BLaER1 (cell line): ENCODE measurements at regions not wholly inside any gene's neighbourhood (a gene's known extent, or its start where the extent isn't known, plus 50 kb on each side); places are given as distances from the start of the nearest gene placed in this dataset.

Experiments used
- H3K27ac ChIP-seq: shearing (Covaris generic); formaldehyde crosslinking; 2 replicates; pipeline ENCODE4 v1.8.1; 2022
- H3K27me3 ChIP-seq: shearing (Covaris generic); formaldehyde crosslinking; 2 replicates; pipeline ENCODE4 v1.8.1; 2022
- H3K36me3 ChIP-seq: shearing (Covaris generic); formaldehyde crosslinking; 2 replicates; pipeline ENCODE4 v1.8.1; 2022
- H3K4me1 ChIP-seq: shearing (Covaris generic); formaldehyde crosslinking; 2 replicates; pipeline ENCODE4 v1.8.1; 2022
- H3K4me2 ChIP-seq: shearing (Covaris generic); formaldehyde crosslinking; 2 replicates; pipeline ENCODE4 v1.8.1; 2022
- H3K4me3 ChIP-seq: shearing (Covaris generic); formaldehyde crosslinking; 2 replicates; pipeline ENCODE4 v1.8.1; 2022
- H3K9ac ChIP-seq: shearing (Covaris generic); formaldehyde crosslinking; 2 replicates; pipeline ENCODE4 v1.8.1; 2022
- H3K9me3 ChIP-seq: shearing (Covaris generic); formaldehyde crosslinking; 2 replicates; pipeline ENCODE4 v1.8.1; 2022
- H4K20me1 ChIP-seq: shearing (Covaris generic); formaldehyde crosslinking; 2 replicates; pipeline ENCODE4 v1.8.1; 2022
- Cebpa-rat ChIP-seq: shearing (Covaris generic); IDR thresholded peaks from 2 replicates; pipeline ENCODE4 v1.8.1; 2022

- Histone ChIP-seq H3K4me3 (no peak overlapping the region), H3K27me3 (no peaks in the 10 kb centered on the region), H3K4me1 (peaks cover 18% of the 10 kb centered on the region), H3K9ac (no peak overlapping the region), H3K9me3 (no peaks in the 10 kb centered on the region), H3K27ac (no peak overlapping the region), H3K36me3 (no peaks in the 10 kb centered on the region), H3K4me2 (peak overlapping the region; percentile 56), H4K20me1 (no peaks in the 10 kb centered on the region)
- no peak for TF ChIP-seq Cebpa-rat
Observed at GRCh38 chr20:58005581-58006345, 222.7 kb downstream of the ANKRD60 start.

DNA sequence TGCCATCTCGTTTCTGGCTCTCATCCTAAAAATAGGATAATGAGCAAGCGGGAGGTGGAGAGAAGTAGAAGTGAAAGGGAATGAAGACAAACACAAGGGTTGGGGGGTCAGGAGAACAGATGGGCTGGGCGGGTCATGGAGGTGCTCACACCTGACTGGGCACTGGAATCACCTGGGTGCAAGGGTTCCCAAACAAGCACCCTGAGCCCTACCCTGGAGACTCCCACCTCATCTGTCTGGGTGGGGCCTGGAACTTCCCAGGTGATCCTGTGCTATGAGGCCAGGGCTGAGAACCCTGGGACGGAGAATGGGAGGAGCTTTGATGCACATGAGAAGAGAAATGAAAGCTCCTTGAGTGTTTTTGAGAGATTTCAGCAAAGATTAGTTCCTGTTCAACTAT lies 223.6 kb downstream of the ANKRD60 start:
- no peak overlapping the region for H3K4me2 ChIP-seq

DNA sequence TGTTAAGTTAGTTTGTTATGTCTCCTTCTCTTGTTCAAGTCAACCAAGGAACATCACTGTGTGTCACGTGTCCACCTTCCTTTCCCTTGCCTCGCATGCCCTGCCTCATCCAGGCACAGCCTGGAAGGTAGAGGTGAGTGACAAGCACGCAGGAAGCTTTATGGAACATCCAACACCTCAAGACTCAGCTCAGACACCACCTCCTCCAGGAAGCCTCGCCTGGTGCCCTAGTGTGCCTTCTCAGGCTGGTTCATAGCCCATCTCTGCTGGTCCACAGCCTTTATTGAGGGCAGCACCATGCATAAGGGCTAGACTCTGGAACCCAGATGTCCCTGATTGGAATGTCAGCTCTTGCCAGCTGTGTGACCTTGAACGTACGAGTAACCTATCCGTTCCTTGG lies 224.3 kb downstream of the ANKRD60 start:
- Histone ChIP-seq H3K4me2 (no peak overlapping the region), H3K9ac (no peak overlapping the region), H4K20me1 (no peaks in the 10 kb centered on the region), H3K36me3 (no peaks in the 10 kb centered on the region), H3K4me3 (no peak overlapping the region), H3K9me3 (no peaks in the 10 kb centered on the region), H3K4me1 (peaks cover 31% of the 10 kb centered on the region), H3K27ac (no peak overlapping the region), H3K27me3 (no peaks in the 10 kb centered on the region)
- TF ChIP-seq Cebpa-rat, result no peak

More for the DNA sequence above, 223.6 kb downstream of the ANKRD60 start:
- H3K9ac ChIP-seq, result no peak overlapping the region
- H3K4me3 ChIP-seq, result no peak overlapping the region
- no peaks in the 10 kb centered on the region for H3K27me3 ChIP-seq
- peaks cover 23% of the 10 kb centered on the region for H3K4me1 ChIP-seq
- no peak for TF ChIP-seq Cebpa-rat
- no peaks in the 10 kb centered on the region for H3K36me3 ChIP-seq
- no peaks in the 10 kb centered on the region for H4K20me1 ChIP-seq
- no peaks in the 10 kb centered on the region for H3K9me3 ChIP-seq
- H3K27ac ChIP-seq, result no peak overlapping the region

DNA sequence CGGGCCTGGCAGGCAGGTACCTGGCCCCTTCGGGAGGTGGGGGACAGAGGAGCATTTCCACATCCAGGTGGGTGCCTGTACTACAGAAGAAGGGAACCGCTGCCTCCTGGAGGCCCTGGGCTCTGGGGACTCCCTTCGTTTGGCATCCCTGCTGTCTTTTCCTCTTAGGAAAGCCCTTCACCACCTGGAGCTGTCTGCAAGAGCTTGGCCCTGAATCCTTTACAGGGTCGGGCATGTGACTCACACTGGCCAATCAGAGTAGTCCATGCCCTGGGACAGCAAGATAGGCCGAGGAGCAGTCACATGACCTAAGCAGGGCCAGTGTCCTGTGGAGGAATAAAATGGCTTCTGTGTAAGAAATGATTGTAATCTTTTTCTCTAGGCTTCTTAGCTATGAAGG lies 224.9 kb downstream of the ANKRD60 start:
- H3K4me1 ChIP-seq, result peaks cover 35% of the 10 kb centered on the region
- H3K4me3 ChIP-seq, result no peak overlapping the region
- no peak overlapping the region for H3K27ac ChIP-seq
- no peaks in the 10 kb centered on the region for H3K9me3 ChIP-seq
- H3K27me3 ChIP-seq, result no peaks in the 10 kb centered on the region
- H3K4me2 ChIP-seq, result no peak overlapping the region
- no peaks in the 10 kb centered on the region for H4K20me1 ChIP-seq
- H3K9ac ChIP-seq, result no peak overlapping the region
- no peak for TF ChIP-seq Cebpa-rat
- no peaks in the 10 kb centered on the region for H3K36me3 ChIP-seq

DNA sequence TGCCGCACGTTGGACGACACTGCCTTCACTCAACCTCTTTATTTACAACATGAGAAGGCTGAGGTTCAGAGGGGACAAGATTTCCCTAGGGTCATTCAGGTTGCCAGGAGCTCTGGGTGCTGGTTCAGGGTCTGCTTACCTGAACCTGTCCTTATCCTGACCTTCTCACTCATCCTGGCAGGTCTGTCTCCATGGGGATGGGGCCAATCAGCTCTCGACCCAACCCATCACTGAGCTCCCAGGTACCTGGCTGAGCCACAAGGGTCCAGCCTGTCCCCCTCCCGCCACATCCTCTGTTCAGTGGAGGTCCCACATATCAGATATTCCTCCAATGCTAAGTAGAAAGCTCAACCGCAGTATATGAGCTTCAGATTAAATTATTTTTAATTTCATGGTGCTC lies 225.6 kb downstream of the ANKRD60 start:
- no peak overlapping the region for H3K9ac ChIP-seq
- H3K27me3 ChIP-seq, result no peaks in the 10 kb centered on the region
- H3K27ac ChIP-seq, result no peak overlapping the region
- no peaks in the 10 kb centered on the region for H3K9me3 ChIP-seq
- no peak for TF ChIP-seq Cebpa-rat
- no peak overlapping the region for H3K4me2 ChIP-seq
- peaks cover 35% of the 10 kb centered on the region for H3K4me1 ChIP-seq
- no peak overlapping the region for H3K4me3 ChIP-seq
- no peaks in the 10 kb centered on the region for H3K36me3 ChIP-seq
- no peaks in the 10 kb centered on the region for H4K20me1 ChIP-seq

GRCh38 chr20:58001946-58002345 lies 226.5 kb downstream of the ANKRD60 start:
- H3K9ac ChIP-seq, result no peak overlapping the region
- no peaks in the 10 kb centered on the region for H4K20me1 ChIP-seq
- no peaks in the 10 kb centered on the region for H3K27me3 ChIP-seq
- H3K9me3 ChIP-seq, result no peaks in the 10 kb centered on the region
- no peak overlapping the region for H3K27ac ChIP-seq
- H3K36me3 ChIP-seq, result no peaks in the 10 kb centered on the region
- no peak for TF ChIP-seq Cebpa-rat
- peaks cover 32% of the 10 kb centered on the region for H3K4me1 ChIP-seq
- H3K4me3 ChIP-seq, result no peak overlapping the region
- no peak overlapping the region for H3K4me2 ChIP-seq

DNA sequence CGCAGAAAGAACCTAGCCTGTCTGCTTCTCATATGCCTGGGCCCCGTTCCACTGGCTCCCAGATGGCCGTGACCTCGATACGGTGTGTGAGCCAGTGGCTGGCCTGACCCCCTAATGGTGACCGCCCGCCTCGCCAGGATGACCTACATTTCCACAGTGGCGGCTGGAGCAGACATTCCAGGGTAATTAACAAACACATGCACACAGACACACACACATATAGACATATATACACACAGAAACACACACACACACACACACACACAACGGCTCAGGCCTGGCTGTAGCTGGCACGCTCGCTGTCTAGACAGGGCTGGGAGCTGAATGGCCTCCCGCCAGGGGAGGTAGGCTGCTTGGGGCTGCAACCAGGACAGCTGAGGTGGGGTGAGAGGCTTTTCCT lies 227.1 kb downstream of the ANKRD60 start:
- no peaks in the 10 kb centered on the region for H3K9me3 ChIP-seq
- H3K9ac ChIP-seq, result no peak overlapping the region
- H3K36me3 ChIP-seq, result no peaks in the 10 kb centered on the region
- no peaks in the 10 kb centered on the region for H4K20me1 ChIP-seq
- no peak for TF ChIP-seq Cebpa-rat
- no peak overlapping the region for H3K27ac ChIP-seq
- no peak overlapping the region for H3K4me3 ChIP-seq
- no peak overlapping the region for H3K4me2 ChIP-seq
- H3K27me3 ChIP-seq, result no peaks in the 10 kb centered on the region
- H3K4me1 ChIP-seq, result peaks cover 26% of the 10 kb centered on the region

DNA sequence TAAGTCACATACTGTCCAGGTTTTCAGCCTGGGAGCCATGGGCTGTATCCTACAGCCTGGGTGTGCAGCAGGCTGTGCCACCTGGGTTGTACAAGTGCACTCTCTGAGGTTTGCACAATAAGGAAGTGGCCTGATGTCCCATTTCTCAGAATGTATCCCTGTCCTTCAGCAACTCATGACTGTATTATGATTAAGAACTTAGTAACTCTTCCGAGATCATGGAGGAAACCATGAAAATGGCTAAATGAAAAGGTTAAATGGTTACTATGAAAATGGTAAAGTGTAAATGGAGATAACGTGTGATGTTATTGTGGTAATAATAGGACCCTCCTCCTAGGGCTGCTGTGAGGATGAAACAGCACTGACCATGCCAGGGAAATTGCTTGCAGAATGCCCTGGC lies 227.6 kb downstream of the ANKRD60 start:
- Histone ChIP-seq H3K27ac (no peak overlapping the region), H3K9ac (no peak overlapping the region), H3K4me1 (peaks cover 21% of the 10 kb centered on the region), H3K9me3 (no peaks in the 10 kb centered on the region), H3K36me3 (no peaks in the 10 kb centered on the region), H3K27me3 (no peaks in the 10 kb centered on the region), H3K4me2 (no peak overlapping the region), H4K20me1 (no peaks in the 10 kb centered on the region), H3K4me3 (no peak overlapping the region)
- no peak for TF ChIP-seq Cebpa-rat

GRCh38 chr20:57999465-58000111 lies 228.9 kb downstream of the ANKRD60 start:
- 0 out of 2 replicates have a peak overlapping the region, but pooled peaks have one; percentile 16 for H3K9ac ChIP-seq
- no peaks in the 10 kb centered on the region for H3K27me3 ChIP-seq
- H3K9me3 ChIP-seq, result no peaks in the 10 kb centered on the region
- peaks cover 18% of the 10 kb centered on the region for H3K4me1 ChIP-seq
- H3K27ac ChIP-seq, result peak overlapping the region; percentile 60; the same call in 1 of the 2 replicates
- no peaks in the 10 kb centered on the region for H4K20me1 ChIP-seq
- no peak overlapping the region for H3K4me3 ChIP-seq
- peak overlapping the region; percentile 69 for H3K4me2 ChIP-seq
- no peaks in the 10 kb centered on the region for H3K36me3 ChIP-seq
- no peak for TF ChIP-seq Cebpa-rat

DNA sequence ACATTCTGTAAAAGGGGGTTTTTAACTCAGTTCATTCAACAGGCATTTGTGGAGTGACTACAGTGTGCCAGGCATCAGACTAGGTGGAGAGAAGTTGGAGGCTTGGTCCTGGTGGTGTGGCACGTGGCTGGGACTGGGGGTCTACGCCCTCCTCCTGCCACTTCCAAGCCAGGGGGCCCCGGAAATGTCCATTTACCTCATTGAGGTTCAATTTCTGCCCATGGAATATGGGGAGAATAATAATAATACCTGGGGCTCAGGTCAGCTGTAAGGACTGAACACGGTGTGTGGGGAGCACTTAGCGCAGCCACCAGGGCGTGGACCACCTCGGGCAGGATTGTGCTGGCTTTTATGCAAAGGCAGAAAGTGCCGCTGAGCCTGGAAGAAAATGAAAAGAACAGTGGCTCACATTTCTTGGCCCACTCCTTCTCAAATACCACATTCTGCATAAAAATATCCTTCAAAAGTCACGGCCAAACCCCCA lies 229.4 kb downstream of the ANKRD60 start:
- H4K20me1 ChIP-seq, result no peaks in the 10 kb centered on the region
- H3K4me1 ChIP-seq, result peaks cover 18% of the 10 kb centered on the region
- 0 out of 2 replicates have a peak overlapping the region, but pooled peaks have one; percentile 16 for H3K9ac ChIP-seq
- peak overlapping the region; percentile 60; the same call in 1 of the 2 replicates for H3K27ac ChIP-seq
- H3K9me3 ChIP-seq, result no peaks in the 10 kb centered on the region
- peak overlapping the region; percentile 69 for H3K4me2 ChIP-seq
- no peak for TF ChIP-seq Cebpa-rat
- H3K4me3 ChIP-seq, result no peak overlapping the region
- H3K27me3 ChIP-seq, result no peaks in the 10 kb centered on the region
- H3K36me3 ChIP-seq, result no peaks in the 10 kb centered on the region
